ENCODE measurements at regions not wholly inside any gene's neighbourhood (a gene's known extent, or its start where the extent isn't known, plus 50 kb on each side); places are given as distances from the start of the nearest gene placed in this dataset.

DNA sequence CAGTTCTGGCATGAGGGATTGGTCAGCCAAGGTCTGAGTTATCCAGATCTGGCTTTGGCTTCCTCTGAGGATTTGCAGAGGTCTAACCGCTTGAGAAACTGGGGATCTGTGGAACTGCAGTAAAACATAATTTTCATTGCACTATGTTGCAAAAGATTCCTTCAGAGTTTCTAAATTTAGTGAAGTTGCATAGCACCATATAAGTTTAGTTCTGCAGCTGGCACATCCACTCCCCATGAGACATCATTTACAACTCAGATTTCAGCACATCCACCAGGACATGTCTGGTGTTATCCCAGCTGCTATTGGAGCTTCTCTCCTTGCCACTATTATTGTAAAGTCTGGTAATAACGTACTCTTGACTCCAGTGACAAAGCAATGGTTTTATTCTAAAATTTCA lies 181.5 kb downstream of the CWF19L2 start:
- TF ChIP-seq, protein P1, sequence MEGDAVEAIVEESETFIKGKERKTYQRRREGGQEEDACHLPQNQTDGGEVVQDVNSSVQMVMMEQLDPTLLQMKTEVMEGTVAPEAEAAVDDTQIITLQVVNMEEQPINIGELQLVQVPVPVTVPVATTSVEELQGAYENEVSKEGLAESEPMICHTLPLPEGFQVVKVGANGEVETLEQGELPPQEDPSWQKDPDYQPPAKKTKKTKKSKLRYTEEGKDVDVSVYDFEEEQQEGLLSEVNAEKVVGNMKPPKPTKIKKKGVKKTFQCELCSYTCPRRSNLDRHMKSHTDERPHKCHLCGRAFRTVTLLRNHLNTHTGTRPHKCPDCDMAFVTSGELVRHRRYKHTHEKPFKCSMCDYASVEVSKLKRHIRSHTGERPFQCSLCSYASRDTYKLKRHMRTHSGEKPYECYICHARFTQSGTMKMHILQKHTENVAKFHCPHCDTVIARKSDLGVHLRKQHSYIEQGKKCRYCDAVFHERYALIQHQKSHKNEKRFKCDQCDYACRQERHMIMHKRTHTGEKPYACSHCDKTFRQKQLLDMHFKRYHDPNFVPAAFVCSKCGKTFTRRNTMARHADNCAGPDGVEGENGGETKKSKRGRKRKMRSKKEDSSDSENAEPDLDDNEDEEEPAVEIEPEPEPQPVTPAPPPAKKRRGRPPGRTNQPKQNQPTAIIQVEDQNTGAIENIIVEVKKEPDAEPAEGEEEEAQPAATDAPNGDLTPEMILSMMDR (IDR thresholded peaks at IDR 0.05; ENCODE audit: unreplicated experiment) = no peak
- Mint-ChIP-seq H3K36me3 (ENCODE audit: insufficient read depth, unreplicated experiment) (no peaks in the 10 kb centered on the region), H3K4me1 (ENCODE audit: low read depth, unreplicated experiment) (no peaks in the 10 kb centered on the region), H3K27ac (ENCODE audit: unreplicated experiment) (no peak overlapping the region), H3K9me3 (ENCODE audit: low read depth, unreplicated experiment) (no peaks in the 10 kb centered on the region), H3K27me3 (ENCODE audit: unreplicated experiment) (no peaks in the 10 kb centered on the region), H3K4me3 (ENCODE audit: low read depth, unreplicated experiment) (no peak overlapping the region)
- DNase-seq = no peak
- intact Hi-C loops (cut with micrococcal nuclease; ENCODE audit: unreplicated experiment) = no loop called here
- CTCF ChIA-PET = no interaction called here
- BruUV-seq (replicated peaks) = no TSS peak

DNA sequence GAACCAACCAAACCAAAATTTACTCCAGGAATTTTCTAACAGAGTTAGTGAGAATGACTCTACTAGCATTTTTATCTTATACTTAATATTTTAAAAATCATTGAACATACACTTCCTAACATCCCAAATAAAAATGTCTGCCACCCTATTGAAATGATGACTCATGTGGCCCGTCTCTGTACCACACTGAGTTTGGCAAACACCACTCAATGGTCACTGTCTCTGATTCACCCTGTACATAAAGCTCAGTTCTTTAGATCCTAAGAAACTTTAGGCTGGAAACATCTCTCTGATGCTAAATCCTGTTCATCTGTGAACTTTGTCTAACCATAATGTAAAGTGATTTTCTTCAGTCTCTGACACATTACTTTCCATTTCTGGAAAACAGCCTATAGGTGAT lies 182.0 kb downstream of the CWF19L2 start:
- Mint-ChIP-seq H3K27ac (ENCODE audit: unreplicated experiment) (no peak overlapping the region), H3K9me3 (ENCODE audit: low read depth, unreplicated experiment) (no peaks in the 10 kb centered on the region), H3K4me3 (ENCODE audit: low read depth, unreplicated experiment) (no peak overlapping the region), H3K27me3 (ENCODE audit: unreplicated experiment) (no peaks in the 10 kb centered on the region), H3K36me3 (ENCODE audit: insufficient read depth, unreplicated experiment) (no peaks in the 10 kb centered on the region), H3K4me1 (ENCODE audit: low read depth, unreplicated experiment) (no peaks in the 10 kb centered on the region)
- no TSS peak for BruUV-seq (replicated peaks)
- CTCF ChIA-PET = interaction anchor here (0.6 kb wide), 1 partner anchor 133 kb away, joined by 5 read pairs; no protein-coding TSS in a partner anchor
- intact Hi-C loops (cut with micrococcal nuclease; ENCODE audit: unreplicated experiment) = no loop called here
- no peak for DNase-seq
- TF ChIP-seq, protein P1 (IDR thresholded peaks at IDR 0.05; ENCODE audit: unreplicated experiment) = no peak

DNA sequence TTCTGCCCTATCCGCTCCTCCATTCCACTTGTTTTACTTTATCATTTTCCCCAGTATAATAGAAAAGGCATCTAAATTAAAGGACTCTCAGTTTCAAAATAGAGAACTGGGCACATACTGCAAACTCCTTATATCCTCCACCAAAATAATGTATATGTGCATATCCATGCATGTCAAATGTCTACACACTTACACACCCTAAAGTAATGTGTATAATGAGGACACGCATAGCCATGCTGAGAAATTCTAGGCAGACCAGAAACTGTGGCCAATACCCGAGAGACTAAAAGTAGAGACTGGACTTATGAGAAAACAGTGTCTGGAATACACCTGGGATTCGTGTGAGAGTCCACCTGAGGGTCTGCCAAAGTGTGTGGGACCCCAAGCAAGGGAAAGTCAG lies 183.5 kb downstream of the CWF19L2 start:
- H3K27ac Mint-ChIP-seq (ENCODE audit: unreplicated experiment) = no peak overlapping the region
- intact Hi-C loops (cut with micrococcal nuclease; ENCODE audit: unreplicated experiment) = no loop called here
- CTCF ChIA-PET = no interaction called here
- no peaks in the 10 kb centered on the region for H3K4me1 Mint-ChIP-seq (ENCODE audit: low read depth, unreplicated experiment)
- no peak overlapping the region for H3K4me3 Mint-ChIP-seq (ENCODE audit: low read depth, unreplicated experiment)
- H3K36me3 Mint-ChIP-seq (ENCODE audit: insufficient read depth, unreplicated experiment) = no peaks in the 10 kb centered on the region
- BruUV-seq (replicated peaks) = no TSS peak
- H3K27me3 Mint-ChIP-seq (ENCODE audit: unreplicated experiment) = no peaks in the 10 kb centered on the region
- no peak for DNase-seq
- no peaks in the 10 kb centered on the region for H3K9me3 Mint-ChIP-seq (ENCODE audit: low read depth, unreplicated experiment)
- TF ChIP-seq, protein P1 (IDR thresholded peaks at IDR 0.05; ENCODE audit: unreplicated experiment) = no peak

DNA sequence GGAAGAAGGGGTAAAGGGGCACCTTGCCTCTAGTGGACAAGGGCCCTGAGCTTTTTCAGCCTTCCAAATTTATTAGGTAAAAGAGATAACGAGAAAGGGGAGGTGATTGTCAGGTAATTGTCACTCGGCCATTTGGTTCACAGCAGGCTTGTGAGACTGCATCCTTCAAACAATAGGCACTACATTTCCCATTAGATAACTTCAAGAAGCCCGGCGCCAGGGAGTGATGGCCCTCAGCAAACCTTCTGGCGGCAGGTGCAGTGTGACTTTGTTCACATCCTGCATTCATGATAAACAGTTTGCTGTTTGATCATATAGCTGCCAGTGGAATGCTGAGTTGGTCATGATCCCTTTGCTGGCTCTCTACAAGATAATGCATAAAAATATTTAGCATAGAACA lies 185.1 kb downstream of the CWF19L2 start:
- no peak for DNase-seq
- CTCF ChIA-PET = no interaction called here
- Mint-ChIP-seq H3K27me3 (ENCODE audit: unreplicated experiment) (no peaks in the 10 kb centered on the region), H3K9me3 (ENCODE audit: low read depth, unreplicated experiment) (no peaks in the 10 kb centered on the region), H3K27ac (ENCODE audit: unreplicated experiment) (no peak overlapping the region), H3K36me3 (ENCODE audit: insufficient read depth, unreplicated experiment) (no peaks in the 10 kb centered on the region), H3K4me1 (ENCODE audit: low read depth, unreplicated experiment) (no peaks in the 10 kb centered on the region), H3K4me3 (ENCODE audit: low read depth, unreplicated experiment) (no peak overlapping the region)
- TF ChIP-seq, protein P1 (IDR thresholded peaks at IDR 0.05; ENCODE audit: unreplicated experiment) = no peak
- intact Hi-C loops (cut with micrococcal nuclease; ENCODE audit: unreplicated experiment) = no loop called here
- no TSS peak for BruUV-seq (replicated peaks)

DNA sequence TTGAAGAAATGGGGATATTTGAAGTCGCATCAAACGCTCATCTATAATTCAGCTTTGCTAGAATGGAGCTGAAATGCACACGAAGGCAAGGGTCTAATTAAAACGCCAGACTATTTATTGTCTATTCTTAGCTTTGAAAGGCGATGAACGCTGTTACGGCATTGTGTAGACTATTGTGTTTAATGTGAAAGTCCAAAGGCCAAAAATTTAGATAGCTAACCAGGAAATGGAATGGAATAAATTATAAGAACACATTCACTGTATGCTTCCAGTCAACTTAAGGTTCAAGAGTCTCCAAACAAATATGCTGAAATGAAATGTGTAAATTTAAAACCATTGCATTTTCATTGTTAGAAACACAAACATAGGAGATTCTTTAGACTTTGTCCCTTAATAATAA lies 186.2 kb downstream of the CWF19L2 start:
- BruUV-seq (replicated peaks) = no TSS peak
- intact Hi-C loops (cut with micrococcal nuclease; ENCODE audit: unreplicated experiment) = no loop called here
- DNase-seq = no peak
- H3K27me3 Mint-ChIP-seq (ENCODE audit: unreplicated experiment) = no peaks in the 10 kb centered on the region
- H3K27ac Mint-ChIP-seq (ENCODE audit: unreplicated experiment) = no peak overlapping the region
- TF ChIP-seq, protein P1 (IDR thresholded peaks at IDR 0.05; ENCODE audit: unreplicated experiment) = no peak
- H3K9me3 Mint-ChIP-seq (ENCODE audit: low read depth, unreplicated experiment) = no peaks in the 10 kb centered on the region
- H3K4me3 Mint-ChIP-seq (ENCODE audit: low read depth, unreplicated experiment) = no peak overlapping the region
- no peaks in the 10 kb centered on the region for H3K36me3 Mint-ChIP-seq (ENCODE audit: insufficient read depth, unreplicated experiment)
- CTCF ChIA-PET = no interaction called here
- H3K4me1 Mint-ChIP-seq (ENCODE audit: low read depth, unreplicated experiment) = no peaks in the 10 kb centered on the region
